ENCODE measurements at regions not wholly inside any gene's neighbourhood (a gene's known extent, or its start where the extent isn't known, plus 50 kb on each side); places are given as distances from the start of the nearest gene placed in this dataset.
"Not testable (repeated sequence)": the region's sequence is repeated elsewhere in the genome, so short reads cannot be mapped to it uniquely, and the experiment has no call there.

- DNase-seq, result no peak
These were observed 366.1 kb downstream of the PREX1 start for GRCh38 chr20:48461735-48462119.

GRCh38 chr20:48461091-48461734, 366.6 kb downstream of the PREX1 start:
- DNase-seq, result no peak

- no peak for DNase-seq
These were observed 367.1 kb downstream of the PREX1 start for GRCh38 chr20:48460681-48461080.

GRCh38 chr20:48459722-48460395, 367.9 kb downstream of the PREX1 start:
- no peak for DNase-seq

- no peak for DNase-seq
These were observed 369.0 kb downstream of the PREX1 start for GRCh38 chr20:48458601-48459385.

- DNase-seq, result no peak
These were observed 369.8 kb downstream of the PREX1 start for GRCh38 chr20:48458003-48458377.

GRCh38 chr20:48457193-48458002, 370.4 kb downstream of the PREX1 start:
- peak in 1 of 2 donors; percentile 8 for DNase-seq

GRCh38 chr20:48456366-48457192, 371.2 kb downstream of the PREX1 start:
- no peak for DNase-seq

- DNase-seq, result no peak
These were observed 372.0 kb downstream of the PREX1 start for GRCh38 chr20:48455651-48456365.

GRCh38 chr20:48454671-48455490, 372.9 kb downstream of the PREX1 start:
- no peak for DNase-seq

- no peak for DNase-seq
These were observed 374.2 kb downstream of the PREX1 start for GRCh38 chr20:48453477-48454093.

- no peak for DNase-seq
These were observed 376.4 kb downstream of the PREX1 start for GRCh38 chr20:48451401-48451800.

GRCh38 chr20:48448666-48449600, 378.9 kb downstream of the PREX1 start:
- DNase-seq, result no peak

GRCh38 chr20:48447456-48447855, 380.3 kb downstream of the PREX1 start:
- DNase-seq, result no peak

- no peak for DNase-seq
These were observed 382.0 kb downstream of the PREX1 start for GRCh38 chr20:48445827-48446226.

GRCh38 chr20:48444249-48444648, 383.6 kb downstream of the PREX1 start:
- DNase-seq, result no peak

- no peak for DNase-seq
These were observed 386.9 kb downstream of the PREX1 start for GRCh38 chr20:48440916-48441315.

- DNase-seq, result not testable (repeated sequence)
These were observed 387.5 kb downstream of the PREX1 start for GRCh38 chr20:48440261-48440660.

- DNase-seq, result no peak
These were observed 390.7 kb downstream of the PREX1 start for GRCh38 chr20:48437146-48437545.

Measured in inflammatory macrophage treated with lipopolysaccharide for 1 hour (primary cell).